Activated CD4-positive, alpha-beta memory T cell treated with anti-CD3 and anti-CD28 coated beads, Interleukin-2, amount 10 ng/mL, durations not matched to agents 7 days and 5 days (primary cell): ENCODE measurements at regions not wholly inside any gene's neighbourhood (a gene's known extent, or its start where the extent isn't known, plus 50 kb on each side); places are given as distances from the start of the nearest gene placed in this dataset.

ENCODE experiments used
- CTCF ChIA-PET: fragments of 350-600 bp; sonication (Branson Sonifier 250); formaldehyde crosslinking; loops from one replicate; lab custom pipeline; 2021; ENCODE audit warnings: antibody characterized with exemption, inconsistent platforms; lab: Charles Lee
- POLR2A ChIA-PET: fragments of 350-600 bp; sonication (Branson Sonifier 250); formaldehyde crosslinking; loops from one replicate; lab custom pipeline; 2021; ENCODE audit warnings: antibody characterized with exemption; lab: Charles Lee
- DNase-seq: peaks from one replicate; pipeline ENCODE4 v3.0.0-alpha.2; 2020
- H3K27ac Mint-ChIP-seq: one replicate; pipeline ENCODE4 v1.8.0; 2021; ENCODE audit warnings: mild to moderate bottlenecking, mixed read lengths
- H3K27me3 Mint-ChIP-seq: one replicate; pipeline ENCODE4 v1.8.0; 2021; ENCODE audit warnings: mixed read lengths
- H3K36me3 Mint-ChIP-seq: one replicate; pipeline ENCODE4 v1.8.0; 2021; ENCODE audit warnings: low read depth, mixed read lengths
- H3K4me1 Mint-ChIP-seq: one replicate; pipeline ENCODE4 v1.8.0; 2021; ENCODE audit warnings: mixed read lengths
- H3K4me3 Mint-ChIP-seq: one replicate; pipeline ENCODE4 v1.8.0; 2021; ENCODE audit warnings: mild to moderate bottlenecking, mixed read lengths
- H3K9me3 Mint-ChIP-seq: one replicate; pipeline ENCODE4 v1.8.0; 2021; ENCODE audit warnings: mixed read lengths

DNA sequence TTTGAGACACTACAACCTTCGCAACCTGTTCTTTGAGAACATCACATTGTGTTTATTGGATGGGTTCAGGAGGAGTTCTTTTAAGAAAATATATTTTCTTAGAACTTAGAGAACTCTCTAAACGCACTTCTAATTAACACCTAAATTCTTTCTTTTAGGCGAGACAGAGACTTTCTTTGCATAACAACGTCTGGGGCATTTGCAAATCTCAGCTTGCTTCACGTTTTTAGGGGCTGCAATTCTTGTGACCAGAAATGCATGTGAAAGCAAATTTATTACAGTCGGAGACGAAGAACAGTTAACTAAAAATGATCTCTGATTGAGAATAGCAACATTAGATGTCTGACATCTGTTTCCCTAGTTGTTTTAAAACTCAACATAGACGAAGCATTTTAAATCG lies 568.3 kb upstream of the ZNF717 start:
- no peaks in the 10 kb centered on the region for H3K27me3 Mint-ChIP-seq
- ChIA-PET POLR2A (no interaction called here), CTCF (no interaction called here)
- H3K36me3 Mint-ChIP-seq = no peaks in the 10 kb centered on the region
- no peak for DNase-seq
- no peaks in the 10 kb centered on the region for H3K4me1 Mint-ChIP-seq
- H3K9me3 Mint-ChIP-seq = peaks cover 6% of the 10 kb centered on the region
- no peak overlapping the region for H3K27ac Mint-ChIP-seq
- no peak overlapping the region for H3K4me3 Mint-ChIP-seq

DNA sequence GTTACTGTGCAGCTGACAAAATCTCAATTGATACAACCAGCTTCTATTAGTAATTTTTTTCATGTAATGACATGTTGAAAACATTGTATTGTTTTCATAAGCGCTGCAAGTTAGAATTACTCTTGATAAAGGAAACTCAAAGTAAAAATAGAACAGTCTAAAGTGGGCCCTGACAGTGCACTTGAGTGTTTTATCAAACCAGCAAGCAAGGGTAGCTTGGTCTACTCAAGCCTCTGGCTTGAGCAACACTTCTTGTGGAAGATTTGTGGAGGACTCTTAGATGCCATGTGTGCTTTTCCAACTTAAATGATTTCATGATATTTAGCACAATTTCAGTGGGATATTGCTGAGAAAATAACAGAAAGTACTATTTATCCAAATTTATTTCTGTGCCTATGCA lies 575.7 kb upstream of the ZNF717 start:
- Mint-ChIP-seq H3K4me1 (no peaks in the 10 kb centered on the region), H3K9me3 (peaks cover 11% of the 10 kb centered on the region), H3K4me3 (no peak overlapping the region), H3K27me3 (no peaks in the 10 kb centered on the region), H3K36me3 (no peaks in the 10 kb centered on the region), H3K27ac (no peak overlapping the region)
- ChIA-PET CTCF (no interaction called here), POLR2A (no interaction called here)
- DNase-seq = no peak

DNA sequence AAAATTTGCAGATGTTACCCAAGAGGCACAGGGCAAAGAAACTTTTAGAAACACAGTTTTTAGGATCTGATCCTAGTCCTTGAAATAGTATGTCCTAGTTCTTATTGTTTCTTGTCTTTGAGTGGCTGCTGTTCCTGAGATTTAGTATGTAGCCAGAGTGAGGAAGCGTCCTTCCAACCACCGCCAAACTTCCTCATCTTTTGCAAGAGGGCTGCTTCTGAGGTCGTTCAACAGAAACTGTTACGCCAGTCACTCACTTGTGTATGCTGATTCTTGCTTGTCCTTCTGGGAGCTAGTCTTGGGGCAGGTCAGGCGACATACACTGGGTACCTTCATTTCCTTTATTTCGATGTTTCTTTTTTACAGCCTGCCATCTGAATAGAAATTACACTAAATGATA lies 577.3 kb upstream of the ZNF717 start:
- no peak for DNase-seq
- POLR2A ChIA-PET = no interaction called here
- no peaks in the 10 kb centered on the region for H3K27me3 Mint-ChIP-seq
- no peaks in the 10 kb centered on the region for H3K36me3 Mint-ChIP-seq
- no peaks in the 10 kb centered on the region for H3K4me1 Mint-ChIP-seq
- CTCF ChIA-PET = no interaction called here
- no peak overlapping the region for H3K27ac Mint-ChIP-seq
- peaks cover 10% of the 10 kb centered on the region for H3K9me3 Mint-ChIP-seq
- no peak overlapping the region for H3K4me3 Mint-ChIP-seq

DNA sequence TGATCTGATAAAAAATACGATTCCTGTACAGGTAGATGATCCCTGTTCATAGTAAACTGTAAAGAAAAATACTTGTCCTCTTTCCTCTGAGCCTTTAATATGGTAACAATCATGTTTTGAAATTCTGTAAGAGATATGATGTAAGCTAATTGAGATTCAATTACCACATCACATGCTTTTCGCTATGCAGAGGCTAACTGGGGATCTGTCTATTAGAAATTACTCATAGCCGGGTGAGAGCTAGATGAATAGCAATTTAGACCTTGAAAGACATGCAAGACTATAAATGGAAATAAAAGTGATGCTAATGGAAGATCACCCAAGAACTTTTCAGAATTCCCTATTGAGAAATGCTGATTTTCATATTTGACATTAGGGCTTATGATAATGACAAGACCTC lies 579.9 kb upstream of the ZNF717 start:
- H3K9me3 Mint-ChIP-seq = peaks cover 10% of the 10 kb centered on the region
- no peaks in the 10 kb centered on the region for H3K36me3 Mint-ChIP-seq
- ChIA-PET CTCF (no interaction called here), POLR2A (no interaction called here)
- H3K4me1 Mint-ChIP-seq = no peaks in the 10 kb centered on the region
- DNase-seq = no peak
- H3K27ac Mint-ChIP-seq = no peak overlapping the region
- no peaks in the 10 kb centered on the region for H3K27me3 Mint-ChIP-seq
- no peak overlapping the region for H3K4me3 Mint-ChIP-seq

DNA sequence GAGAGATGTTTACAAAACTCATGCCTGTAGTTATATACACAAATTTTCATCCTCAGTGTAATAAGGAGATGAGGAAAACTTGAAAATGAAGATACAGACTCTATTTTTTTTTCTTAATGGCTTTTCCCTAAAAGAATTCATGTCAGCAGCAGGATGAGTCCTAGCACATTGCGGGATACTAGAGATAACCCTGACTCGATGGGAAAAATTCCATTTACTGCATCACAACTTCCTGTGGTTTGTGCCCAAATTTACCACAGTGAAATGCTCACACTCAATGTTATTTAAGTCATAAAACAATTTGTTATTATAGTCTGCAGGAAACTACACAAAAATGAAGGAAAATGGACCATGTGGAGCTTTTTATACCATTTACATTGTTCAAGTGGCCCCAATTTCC lies 581.9 kb upstream of the ZNF717 start:
- Mint-ChIP-seq H3K27ac (no peak overlapping the region), H3K9me3 (peaks cover 10% of the 10 kb centered on the region), H3K27me3 (no peaks in the 10 kb centered on the region), H3K4me1 (no peaks in the 10 kb centered on the region), H3K4me3 (no peak overlapping the region), H3K36me3 (no peaks in the 10 kb centered on the region)
- ChIA-PET CTCF (no interaction called here), POLR2A (no interaction called here)
- no peak for DNase-seq

DNA sequence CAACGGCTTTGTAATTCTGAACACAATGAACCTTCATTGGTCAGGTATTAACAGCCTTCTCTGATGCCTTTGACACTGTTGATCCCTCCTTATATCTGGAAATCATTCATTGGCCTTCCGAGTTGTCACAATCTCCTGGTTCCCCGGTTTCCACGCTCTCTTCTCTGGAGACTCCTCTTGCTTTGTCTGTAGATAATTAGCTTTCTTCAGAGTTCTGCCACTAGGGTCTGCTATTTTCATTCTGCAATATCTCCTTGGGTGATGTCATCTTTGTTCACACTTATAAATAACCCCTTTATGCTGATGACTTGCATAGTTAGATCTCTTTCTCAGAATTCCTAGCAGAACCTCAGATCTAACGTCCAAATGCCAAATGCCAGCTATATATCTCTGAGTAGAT lies 583.8 kb upstream of the ZNF717 start:
- peaks cover 4% of the 10 kb centered on the region for H3K9me3 Mint-ChIP-seq
- no peak overlapping the region for H3K27ac Mint-ChIP-seq
- H3K4me1 Mint-ChIP-seq = no peaks in the 10 kb centered on the region
- ChIA-PET CTCF (no interaction called here), POLR2A (no interaction called here)
- DNase-seq = no peak
- H3K4me3 Mint-ChIP-seq = no peak overlapping the region
- H3K36me3 Mint-ChIP-seq = no peaks in the 10 kb centered on the region
- no peaks in the 10 kb centered on the region for H3K27me3 Mint-ChIP-seq

DNA sequence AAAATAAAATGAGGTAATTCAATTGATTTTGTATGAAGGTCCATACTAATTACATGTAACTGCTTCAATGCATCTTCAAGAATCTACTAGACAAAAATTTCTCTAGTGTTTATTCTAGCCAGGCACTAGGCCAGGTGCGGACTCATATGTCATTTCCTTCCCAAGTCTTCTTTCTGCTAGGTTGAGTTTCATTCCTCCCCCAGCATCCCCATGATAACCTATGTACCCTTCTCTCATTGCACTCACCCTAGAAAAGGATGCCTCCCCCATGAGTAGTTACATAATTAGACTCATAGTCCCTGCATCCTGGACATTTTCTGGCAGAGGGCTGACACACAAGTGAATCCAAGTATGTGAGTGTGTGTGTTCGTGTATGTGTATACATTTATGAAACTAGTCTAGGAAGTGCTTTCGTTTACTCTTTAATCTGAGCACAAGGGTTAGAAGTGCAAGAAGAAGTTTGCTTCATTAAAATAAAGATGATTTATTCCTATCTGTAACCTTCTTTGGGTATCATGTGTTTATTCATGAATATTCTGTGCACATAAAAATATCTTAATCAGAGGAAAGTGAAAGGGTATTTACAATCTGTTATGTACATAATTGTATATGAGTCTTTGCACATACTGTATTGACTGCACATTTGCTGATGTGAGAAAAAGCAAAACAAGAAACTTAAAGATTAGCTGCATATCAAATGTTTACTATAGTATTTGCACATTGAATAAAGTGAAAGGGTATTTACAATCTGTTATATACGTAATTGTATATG lies 585.6 kb upstream of the ZNF717 start:
- no peak for DNase-seq
- Mint-ChIP-seq H3K9me3 (peaks cover 3% of the 10 kb centered on the region), H3K36me3 (no peaks in the 10 kb centered on the region), H3K4me3 (no peak overlapping the region), H3K27me3 (no peaks in the 10 kb centered on the region), H3K27ac (no peak overlapping the region), H3K4me1 (no peaks in the 10 kb centered on the region)
- CTCF ChIA-PET = no interaction called here
- POLR2A ChIA-PET = no interaction called here

DNA sequence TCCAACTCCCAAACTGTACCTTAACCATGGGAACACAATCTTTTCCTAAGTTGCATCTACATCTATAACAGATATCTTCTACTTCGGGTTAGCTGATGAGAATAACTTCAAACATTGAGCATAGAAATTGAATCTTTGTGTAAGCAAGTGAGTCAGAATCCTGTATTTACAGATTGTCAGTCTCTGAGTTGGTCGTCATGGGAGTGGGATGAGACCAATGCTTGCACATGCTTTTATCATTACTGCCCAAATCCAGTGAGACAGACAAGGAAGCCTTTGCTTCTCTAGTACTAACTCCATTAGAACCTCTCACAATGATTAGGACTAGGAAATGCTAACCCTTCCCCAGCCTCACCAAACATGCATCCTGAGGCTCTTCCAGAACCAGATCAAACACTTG lies 587.1 kb upstream of the ZNF717 start:
- Mint-ChIP-seq H3K9me3 (peaks cover 6% of the 10 kb centered on the region), H3K4me1 (no peaks in the 10 kb centered on the region), H3K36me3 (no peaks in the 10 kb centered on the region), H3K27ac (no peak overlapping the region), H3K4me3 (no peak overlapping the region), H3K27me3 (no peaks in the 10 kb centered on the region)
- POLR2A ChIA-PET = no interaction called here
- CTCF ChIA-PET = interaction anchor here (0.6 kb wide), 1 partner anchor 131 kb away, joined by 3 read pairs; no protein-coding TSS in a partner anchor
- no peak for DNase-seq

DNA sequence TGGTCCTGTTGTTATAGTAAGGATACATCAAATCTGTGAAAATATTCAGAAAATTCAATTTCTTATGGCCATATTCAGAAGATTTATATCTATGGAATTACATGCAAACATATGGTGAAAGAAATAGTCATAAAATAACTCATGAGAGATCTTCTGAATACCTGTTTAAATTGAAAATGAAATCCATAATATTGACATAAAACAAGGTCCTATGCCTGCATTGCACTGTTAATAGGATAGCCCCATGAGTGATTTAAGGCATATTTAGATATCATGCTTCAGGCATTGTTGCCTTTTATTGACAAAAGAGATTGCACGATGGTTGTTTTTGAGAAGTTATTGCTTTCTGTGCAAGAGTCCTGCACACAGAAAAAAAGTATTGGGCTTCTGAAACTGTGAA lies 591.7 kb upstream of the ZNF717 start:
- H3K27ac Mint-ChIP-seq = no peak overlapping the region
- no peak overlapping the region for H3K4me3 Mint-ChIP-seq
- no peaks in the 10 kb centered on the region for H3K4me1 Mint-ChIP-seq
- DNase-seq = no peak
- POLR2A ChIA-PET = no interaction called here
- H3K36me3 Mint-ChIP-seq = no peaks in the 10 kb centered on the region
- H3K9me3 Mint-ChIP-seq = peaks cover 11% of the 10 kb centered on the region
- no peaks in the 10 kb centered on the region for H3K27me3 Mint-ChIP-seq
- CTCF ChIA-PET = no interaction called here

DNA sequence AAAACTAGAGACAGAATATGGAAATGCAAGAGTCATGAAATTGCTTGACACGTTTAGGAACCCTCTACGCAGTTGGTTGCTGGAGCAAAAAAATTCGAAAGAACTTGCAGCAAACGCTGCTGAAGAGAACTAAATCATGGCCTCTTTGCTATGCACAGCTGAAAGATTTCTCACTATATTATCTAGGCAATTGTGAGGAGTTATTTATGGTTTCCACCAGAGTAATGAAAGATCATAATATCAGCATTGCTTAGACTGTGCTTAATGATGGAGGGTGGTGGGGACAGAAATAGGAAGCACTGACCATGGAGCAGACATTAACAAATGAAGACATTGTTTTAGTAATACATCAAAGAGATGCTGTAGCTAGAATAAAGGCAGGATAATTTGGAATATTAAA lies 593.4 kb upstream of the ZNF717 start:
- POLR2A ChIA-PET = no interaction called here
- H3K4me1 Mint-ChIP-seq = no peaks in the 10 kb centered on the region
- no peak overlapping the region for H3K27ac Mint-ChIP-seq
- peaks cover 17% of the 10 kb centered on the region for H3K9me3 Mint-ChIP-seq
- no peaks in the 10 kb centered on the region for H3K36me3 Mint-ChIP-seq
- no peaks in the 10 kb centered on the region for H3K27me3 Mint-ChIP-seq
- H3K4me3 Mint-ChIP-seq = no peak overlapping the region
- no peak for DNase-seq
- CTCF ChIA-PET = no interaction called here

DNA sequence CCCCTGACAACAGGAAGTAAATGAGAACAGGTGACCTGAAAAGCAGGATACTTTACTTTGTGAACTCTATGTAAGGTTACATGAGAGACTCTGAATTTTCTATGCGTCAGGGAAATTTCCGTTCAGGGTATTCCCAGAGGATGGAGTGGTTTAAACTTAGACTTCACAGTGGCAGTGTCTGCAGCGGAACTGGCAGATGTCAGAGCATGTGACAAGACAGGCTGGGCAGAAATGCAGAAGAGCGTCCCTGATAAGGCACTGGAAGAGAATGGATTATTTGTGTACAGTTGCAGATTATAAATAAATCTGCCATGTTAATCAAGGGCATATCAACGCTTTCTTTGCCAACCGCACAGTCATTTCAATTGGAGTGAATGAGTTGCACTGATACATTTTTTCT lies 598.4 kb upstream of the ZNF717 start:
- ChIA-PET POLR2A (no interaction called here), CTCF (no interaction called here)
- H3K4me3 Mint-ChIP-seq = no peak overlapping the region
- H3K27me3 Mint-ChIP-seq = no peaks in the 10 kb centered on the region
- no peaks in the 10 kb centered on the region for H3K36me3 Mint-ChIP-seq
- DNase-seq = no peak
- H3K9me3 Mint-ChIP-seq = peaks cover 13% of the 10 kb centered on the region
- no peaks in the 10 kb centered on the region for H3K4me1 Mint-ChIP-seq
- no peak overlapping the region for H3K27ac Mint-ChIP-seq

DNA sequence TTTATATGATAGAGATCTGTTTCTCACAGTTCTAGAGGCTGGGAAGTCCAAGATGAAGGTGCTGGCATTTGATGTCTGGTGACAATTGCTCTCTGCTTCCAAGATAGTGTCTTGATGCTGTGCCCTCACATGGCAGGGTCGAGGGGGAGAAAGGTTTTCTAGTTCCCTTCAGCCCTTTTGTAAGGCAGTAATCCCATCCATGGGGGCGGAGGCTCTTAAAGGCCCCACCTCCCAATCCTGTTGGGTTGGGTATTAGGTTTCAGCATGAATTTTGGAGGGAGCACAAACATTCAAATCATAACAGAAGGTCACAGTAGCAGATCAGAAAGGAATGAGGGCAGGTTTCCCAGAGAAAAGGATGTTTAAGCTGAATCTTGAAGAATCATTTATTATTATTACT lies 601.7 kb upstream of the ZNF717 start:
- CTCF ChIA-PET = no interaction called here
- no peak for DNase-seq
- no peaks in the 10 kb centered on the region for H3K36me3 Mint-ChIP-seq
- H3K4me1 Mint-ChIP-seq = no peaks in the 10 kb centered on the region
- H3K27ac Mint-ChIP-seq = no peak overlapping the region
- H3K27me3 Mint-ChIP-seq = no peaks in the 10 kb centered on the region
- H3K4me3 Mint-ChIP-seq = no peak overlapping the region
- POLR2A ChIA-PET = no interaction called here
- H3K9me3 Mint-ChIP-seq = peaks cover 11% of the 10 kb centered on the region

DNA sequence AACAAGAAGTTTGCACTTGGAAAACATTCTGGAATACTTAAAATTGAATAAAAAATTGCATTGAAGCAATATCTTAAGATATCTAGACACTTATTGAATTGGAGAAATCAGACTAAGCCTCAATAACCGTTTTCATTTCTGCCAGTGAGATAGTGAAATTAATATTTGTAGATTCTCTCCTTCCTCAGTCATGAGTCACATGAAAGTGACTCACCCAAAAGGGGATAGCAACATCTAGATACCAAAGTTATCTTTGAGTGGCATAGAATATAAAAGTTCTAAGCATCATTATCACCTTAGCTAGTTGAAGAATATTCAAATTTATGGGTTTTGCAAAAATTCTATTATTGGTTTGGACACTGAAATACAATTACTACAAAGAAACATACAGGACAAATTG lies 614.8 kb upstream of the ZNF717 start:
- no peaks in the 10 kb centered on the region for H3K4me1 Mint-ChIP-seq
- ChIA-PET CTCF (no interaction called here), POLR2A (no interaction called here)

DNA sequence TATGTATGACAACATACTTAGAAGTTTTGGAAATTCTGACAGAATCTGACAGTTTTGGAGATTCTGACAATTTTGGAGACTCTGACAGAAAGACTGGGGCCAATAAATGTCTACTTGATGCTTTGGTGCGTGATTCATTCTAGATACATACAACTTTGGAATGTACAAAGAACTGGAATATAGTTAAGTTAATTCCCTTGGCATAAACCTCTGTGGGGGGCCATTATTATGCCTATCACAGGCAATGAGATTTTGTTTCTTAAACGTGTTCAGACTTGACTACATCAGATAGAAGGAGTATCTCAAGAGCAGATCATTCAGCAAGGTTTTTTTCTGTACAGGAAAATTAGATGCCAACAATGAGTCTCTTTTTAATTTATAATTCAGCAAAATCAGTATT lies 617.6 kb upstream of the ZNF717 start:
- no peaks in the 10 kb centered on the region for H3K36me3 Mint-ChIP-seq
- CTCF ChIA-PET = no interaction called here
- H3K4me1 Mint-ChIP-seq = no peaks in the 10 kb centered on the region
- no peak overlapping the region for H3K27ac Mint-ChIP-seq
- no peak overlapping the region for H3K4me3 Mint-ChIP-seq
- DNase-seq = no peak
- POLR2A ChIA-PET = no interaction called here
- H3K9me3 Mint-ChIP-seq = peaks cover 12% of the 10 kb centered on the region
- no peaks in the 10 kb centered on the region for H3K27me3 Mint-ChIP-seq

More for the DNA sequence above, 614.8 kb upstream of the ZNF717 start:
- no peaks in the 10 kb centered on the region for H3K27me3 Mint-ChIP-seq
- H3K4me3 Mint-ChIP-seq = no peak overlapping the region
- no peak overlapping the region for H3K27ac Mint-ChIP-seq
- no peaks in the 10 kb centered on the region for H3K36me3 Mint-ChIP-seq
- DNase-seq = no peak
- H3K9me3 Mint-ChIP-seq = peaks cover 11% of the 10 kb centered on the region
